GM23248 (cell line): ENCODE measurements at regions not wholly inside any gene's neighbourhood (a gene's known extent, or its start where the extent isn't known, plus 50 kb on each side); places are given as distances from the start of the nearest gene placed in this dataset.

Experiments used
- DNase-seq: peaks from one replicate; pipeline ENCODE4 v3.0.0-alpha.2; 2015
- H2AFZ ChIP-seq: fragments of 200-600 bp; sonication (generic); 2 replicates; pipeline ENCODE4 v1.6.1; 2016; ENCODE audit warnings: antibody characterized with exemption
- H3F3A ChIP-seq: fragments of 200-600 bp; sonication (generic); 2 replicates; pipeline ENCODE4 v1.6.1; 2016; ENCODE audit warnings: mild to moderate bottlenecking, antibody characterized with exemption, mixed run types; ENCODE audit not compliant: insufficient read depth
- H3K27ac ChIP-seq: fragments of 200-600 bp; sonication (generic); 2 replicates; pipeline ENCODE4 v1.5.1; 2016; ENCODE audit warnings: mild to moderate bottlenecking
- H3K27me3 ChIP-seq: fragments of 200-600 bp; sonication (generic); replicated peaks from 2 replicates; pipeline ENCODE4 v1.6.1; 2016; ENCODE audit warnings: mild to moderate bottlenecking; ENCODE audit not compliant: insufficient read depth
- H3K36me3 ChIP-seq: fragments of 200-600 bp; sonication (generic); 2 replicates; pipeline ENCODE4 v1.6.1; 2016; ENCODE audit warnings: low read depth, mild to moderate bottlenecking
- H3K4me1 ChIP-seq: fragments of 200-600 bp; sonication (generic); 2 replicates; pipeline ENCODE4 v1.6.1; 2016; ENCODE audit warnings: mild to moderate bottlenecking; ENCODE audit not compliant: insufficient read depth
- H3K4me2 ChIP-seq: fragments of 200-600 bp; sonication (generic); one replicate; pipeline ENCODE4 v1.6.1; 2016; ENCODE audit warnings: mild to moderate bottlenecking; ENCODE audit not compliant: unreplicated experiment
- H3K4me3 ChIP-seq: fragments of 200-600 bp; sonication (generic); 2 replicates; pipeline ENCODE4 v1.5.1; 2016; ENCODE audit warnings: mild to moderate bottlenecking
- H3K79me2 ChIP-seq: fragments of 200-600 bp; sonication (generic); 2 replicates; pipeline ENCODE4 v1.6.1; 2016; ENCODE audit warnings: mild to moderate bottlenecking; ENCODE audit not compliant: insufficient read depth
- H3K9ac ChIP-seq: fragments of 200-600 bp; sonication (generic); 2 replicates; pipeline ENCODE4 v1.6.1; 2016; ENCODE audit warnings: mild to moderate bottlenecking
- H3K9me2 ChIP-seq: fragments of 200-600 bp; sonication (generic); 2 replicates; pipeline ENCODE4 v1.6.1; 2016; ENCODE audit warnings: mixed run types, mild to moderate bottlenecking, moderate library complexity; ENCODE audit not compliant: insufficient read depth
- H3K9me3 ChIP-seq: fragments of 200-600 bp; sonication (generic); one replicate; pipeline ENCODE4 v1.6.1; 2017; ENCODE audit warnings: low read depth
- H4K20me1 ChIP-seq: fragments of 200-600 bp; sonication (generic); 2 replicates; pipeline ENCODE4 v1.6.0; 2016; ENCODE audit not compliant: insufficient read depth
- EZH2 ChIP-seq: fragments of 200-600 bp; sonication (generic); IDR thresholded peaks from 2 replicates; pipeline ENCODE4 v1.6.1; 2018; ENCODE audit warnings: antibody characterized with exemption, mild to moderate bottlenecking; ENCODE audit not compliant: insufficient read depth, poor library complexity, severe bottlenecking
- EZH2phosphoT487 ChIP-seq: fragments of 200-600 bp; sonication (generic); IDR thresholded peaks from 2 replicates; pipeline ENCODE4 v1.6.1; 2018; ENCODE audit warnings: antibody characterized with exemption, moderate library complexity, mild to moderate bottlenecking, low read depth; ENCODE audit not compliant: insufficient read depth
- WGBS, 2 experiments: methylation state at CpG; one replicate each; pipeline ENCODE4 v1.1.6; 2015 to 2017; ENCODE audit warnings: low lambda C conversion rate in 2 of 2, low coverage in 1 of 2; ENCODE audit errors: missing lambda C conversion rate in 2 of 2; 5-methylcytosine and 5-hydroxymethylcytosine counted together
- in situ Hi-C: fragments of 300-500 bp; cut with MboI; formaldehyde crosslinking; loops from 2 replicates; pipeline ENCODE4 v1.15.0; 2020

DNA sequence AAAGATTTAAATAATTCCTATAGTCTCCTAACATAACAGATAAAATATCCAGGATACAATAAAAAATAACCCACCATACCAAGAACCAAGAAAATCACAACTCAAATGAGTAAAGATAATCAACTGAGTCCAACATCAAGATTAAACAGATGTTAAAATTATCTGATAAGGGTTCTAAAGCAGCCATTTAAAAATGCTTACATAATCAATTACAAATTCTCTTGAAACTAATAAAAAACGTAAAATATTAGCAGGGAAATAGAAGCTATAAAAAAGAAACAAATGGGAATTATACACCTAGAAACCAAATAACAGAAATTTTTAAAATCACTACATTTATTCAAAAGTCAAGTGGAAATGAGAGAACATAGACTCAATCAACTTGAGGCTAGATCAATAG is 297.7 kb upstream of the RAB6C start:
- H4K20me1 ChIP-seq, result no peaks in the 10 kb centered on the region
- WGBS, 2 experiments, result 4 to 15% methylated on average over 1 of the region's 1 CpG
- no peak for TF ChIP-seq EZH2
- TF ChIP-seq EZH2phosphoT487, result no peak

DNA sequence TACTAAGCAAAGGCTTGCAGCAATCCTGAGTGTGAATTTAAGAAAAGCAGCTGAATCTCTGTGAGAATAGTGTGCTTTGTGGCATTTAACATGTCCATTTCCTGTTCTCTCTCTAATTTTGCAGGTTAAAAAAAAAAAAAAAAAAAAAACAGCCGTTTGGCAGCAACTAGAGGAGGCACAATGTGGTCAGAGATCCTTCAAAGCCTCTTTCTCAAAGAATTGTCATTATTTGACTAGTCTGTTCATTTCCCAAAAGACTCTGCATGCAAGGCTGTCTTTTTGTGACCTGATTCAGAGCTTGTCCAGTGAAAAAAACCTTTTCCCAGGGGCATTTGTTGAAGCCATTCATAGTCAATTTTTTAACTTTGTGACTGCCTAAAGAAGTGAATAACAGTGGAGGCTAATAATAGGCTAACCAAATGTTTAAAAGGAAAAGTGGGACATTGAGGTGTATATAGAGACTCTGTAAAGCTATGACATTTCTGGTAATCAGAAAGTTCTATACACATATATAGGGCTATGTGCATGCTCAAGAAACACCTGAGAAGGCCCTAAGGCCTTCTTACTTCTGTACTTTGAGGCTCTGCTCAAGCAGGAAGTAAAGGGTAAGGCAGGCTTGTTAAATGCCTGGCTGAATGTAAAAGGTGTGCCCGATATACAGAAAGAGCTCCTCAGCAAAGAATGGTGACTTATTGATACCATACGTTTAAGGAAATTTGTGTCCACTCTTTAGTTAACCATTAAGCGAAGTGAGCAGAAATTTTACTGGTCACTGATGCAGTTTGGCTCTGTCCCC is 289.6 kb upstream of the RAB6C start:
- no peak overlapping the region for H3K4me3 ChIP-seq
- H3K79me2 ChIP-seq, result no peaks in the 10 kb centered on the region
- H3K4me1 ChIP-seq, result no peaks in the 10 kb centered on the region
- no peak overlapping the region for H3K9ac ChIP-seq
- H3K9me3 ChIP-seq, result no peaks in the 10 kb centered on the region
- no peaks in the 10 kb centered on the region for H3K9me2 ChIP-seq
- H2AFZ ChIP-seq, result no peak overlapping the region
- no peak overlapping the region for H3K4me2 ChIP-seq
- 24 to 26% methylated on average over 4 of the region's 4 CpGs for WGBS, 2 experiments
- H3F3A ChIP-seq, result no peaks in the 10 kb centered on the region
- H3K36me3 ChIP-seq, result no peaks in the 10 kb centered on the region
- H3K27ac ChIP-seq, result no peak overlapping the region
- no peaks in the 10 kb centered on the region for H3K27me3 ChIP-seq
- no peaks in the 10 kb centered on the region for H4K20me1 ChIP-seq
- in situ Hi-C loops, result no loop called here
- no peak for DNase-seq
- TF ChIP-seq EZH2phosphoT487 (no peak), EZH2 (no peak)

More for the DNA sequence above, 297.7 kb upstream of the RAB6C start:
- no peak overlapping the region for H3K4me2 ChIP-seq
- H3F3A ChIP-seq, result no peaks in the 10 kb centered on the region
- no peaks in the 10 kb centered on the region for H3K79me2 ChIP-seq
- H3K9me3 ChIP-seq, result no peaks in the 10 kb centered on the region
- H2AFZ ChIP-seq, result no peak overlapping the region
- H3K9ac ChIP-seq, result no peak overlapping the region
- H3K4me3 ChIP-seq, result no peak overlapping the region
- DNase-seq, result no peak
- H3K36me3 ChIP-seq, result no peaks in the 10 kb centered on the region
- no peaks in the 10 kb centered on the region for H3K9me2 ChIP-seq
- no peak overlapping the region for H3K27ac ChIP-seq
- in situ Hi-C loops, result no loop called here
- no peaks in the 10 kb centered on the region for H3K4me1 ChIP-seq
- H3K27me3 ChIP-seq, result no peaks in the 10 kb centered on the region

DNA sequence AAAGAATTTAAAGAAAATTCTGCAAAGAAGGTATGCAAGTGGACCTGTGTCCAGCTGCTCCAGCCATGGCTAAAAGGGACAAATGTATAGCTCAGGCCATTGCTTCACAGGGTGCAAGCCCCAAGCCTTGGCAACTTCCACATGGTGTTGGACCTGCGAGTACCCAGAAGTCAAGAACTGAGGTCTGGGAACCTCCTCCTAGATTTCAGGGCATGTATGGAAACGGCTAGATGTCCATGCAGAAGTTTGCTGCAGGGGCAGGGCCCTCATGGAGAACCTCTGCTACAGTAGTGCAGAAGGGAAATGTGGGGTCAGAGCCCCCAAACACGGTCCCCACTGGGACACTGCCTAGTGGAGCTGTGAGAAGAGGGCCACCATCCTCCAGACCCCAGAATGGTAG is 284.0 kb upstream of the RAB6C start:
- in situ Hi-C loops, result no loop called here
- WGBS, 2 experiments, result 8 to 15% methylated on average over 3 of the region's 3 CpGs
- no peak for DNase-seq
- Histone ChIP-seq H3F3A (no peaks in the 10 kb centered on the region), H3K27me3 (no peaks in the 10 kb centered on the region), H3K4me3 (no peak overlapping the region), H4K20me1 (no peaks in the 10 kb centered on the region), H2AFZ (no peak overlapping the region), H3K4me2 (no peak overlapping the region), H3K79me2 (no peaks in the 10 kb centered on the region), H3K9me2 (no peaks in the 10 kb centered on the region), H3K4me1 (no peaks in the 10 kb centered on the region), H3K9ac (no peak overlapping the region), H3K9me3 (no peaks in the 10 kb centered on the region), H3K27ac (no peak overlapping the region), H3K36me3 (no peaks in the 10 kb centered on the region)
- TF ChIP-seq EZH2 (no peak), EZH2phosphoT487 (no peak)

DNA sequence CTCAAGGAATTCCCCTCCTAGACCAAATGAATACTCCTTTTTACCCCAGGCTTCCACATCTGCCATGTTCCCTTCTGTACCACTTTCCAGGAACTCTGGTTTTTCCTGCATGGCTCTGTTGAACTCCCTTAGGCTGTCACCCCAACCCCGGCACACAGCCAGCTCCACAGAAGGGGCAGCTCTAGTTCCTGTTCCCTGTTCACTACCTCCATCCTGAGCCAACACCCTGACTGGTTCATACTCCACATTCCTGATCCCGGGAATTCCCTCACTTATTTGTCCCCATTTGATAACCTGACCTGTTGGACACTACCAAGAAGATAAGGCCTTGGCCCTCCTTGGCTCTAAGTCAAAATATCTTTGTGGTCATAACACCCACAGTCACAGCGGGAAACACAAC is 280.9 kb upstream of the RAB6C start:
- H2AFZ ChIP-seq, result no peak overlapping the region
- H3K9me3 ChIP-seq, result no peaks in the 10 kb centered on the region
- H3K4me2 ChIP-seq, result no peak overlapping the region
- no peaks in the 10 kb centered on the region for H3K79me2 ChIP-seq
- H4K20me1 ChIP-seq, result no peaks in the 10 kb centered on the region
- no peaks in the 10 kb centered on the region for H3K27me3 ChIP-seq
- no peak overlapping the region for H3K4me3 ChIP-seq
- no peak overlapping the region for H3K27ac ChIP-seq
- no peaks in the 10 kb centered on the region for H3K9me2 ChIP-seq
- no peak for DNase-seq
- TF ChIP-seq EZH2 (no peak), EZH2phosphoT487 (no peak)
- H3K36me3 ChIP-seq, result no peaks in the 10 kb centered on the region
- no peak overlapping the region for H3K9ac ChIP-seq
- 12 to 18% methylated on average over 3 of the region's 3 CpGs for WGBS, 2 experiments
- H3K4me1 ChIP-seq, result no peaks in the 10 kb centered on the region
- in situ Hi-C loops, result no loop called here
- H3F3A ChIP-seq, result no peaks in the 10 kb centered on the region
